K562 (cell line): ENCODE measurements at regions not wholly inside any gene's neighbourhood (a gene's known extent, or its start where the extent isn't known, plus 50 kb on each side); places are given as distances from the start of the nearest gene placed in this dataset.
"Not testable (repeated sequence)": the region's sequence is repeated elsewhere in the genome, so short reads cannot be mapped to it uniquely, and the experiment has no call there.

Source experiments
- EP300 ChIP-seq: IDR thresholded peaks from 2 replicates; pipeline ENCODE4 v1.6.1; 2012; ENCODE audit warnings: low read length, improper control_type of control experiment
- NR1H2 ChIP-seq: sonication (generic); formaldehyde crosslinking; IDR thresholded peaks from 2 replicates; pipeline ENCODE4 v1.4.0; 2020; ENCODE audit warnings: mild to moderate bottlenecking, missing genetic modification reagents
- POLR2A ChIP-seq: fragments of 450-650 bp; conservative IDR thresholded peaks from 2 replicates; pipeline ENCODE4 v1.6.1; 2016
- TEAD1 ChIP-seq, 2 experiments: fragments of 450-650 bp in 1 of 2; sonication (generic) in 1 of 2; formaldehyde crosslinking; IDR thresholded peaks; 2 replicates each; pipeline versions ENCODE4 v1.4.0 to v1.8.0; 2020 to 2022; ENCODE audit warnings: mild to moderate bottlenecking in 2 of 2, missing genetic modification reagents in 1 of 2
- YY1 ChIP-seq, 3 experiments: IDR thresholded peaks; 2 replicates each; pipeline ENCODE4 v1.6.1; 2011; ENCODE audit warnings: low read length in 2 of 3, mild to moderate bottlenecking in 2 of 3, moderate library complexity in 2 of 3, borderline replicate concordance in 1 of 3, control low read depth in 1 of 3, low read depth in 1 of 3; ENCODE audit not compliant: insufficient read depth in 3 of 3, insufficient replicate concordance in 2 of 3, control insufficient read depth in 1 of 3, insufficient read length in 1 of 3; ENCODE audit errors: extremely low read depth in 1 of 3
- ZC3H4 ChIP-seq: sonication (generic); formaldehyde crosslinking; IDR thresholded peaks from 2 replicates; pipeline ENCODE4 v1.9.0; 2021; ENCODE audit warnings: missing genetic modification reagents, borderline replicate concordance
- ZNF583 ChIP-seq: fragments of 250-450 bp; sonication (Bioruptor Pico); IDR thresholded peaks from 2 replicates; pipeline ENCODE4 v1.4.0; 2020
- ZNF707 ChIP-seq: fragments of 250-450 bp; sonication (Bioruptor Pico); conservative IDR thresholded peaks from 2 replicates; pipeline ENCODE4 v1.8.0; 2022; ENCODE audit warnings: inconsistent platforms, mild to moderate bottlenecking, moderate library complexity
- TF ChIP-seq, protein P1 (sequence below), 3 experiments: IDR thresholded peaks in 2 of 3; conservative IDR thresholded peaks in 1 of 3; 2 replicates each; pipeline ENCODE4 v1.5.1; 2011 to 2012; ENCODE audit warnings: low read length in 3 of 3, mild to moderate bottlenecking in 3 of 3, control low read depth in 2 of 3, improper control_type of control experiment in 1 of 3, inconsistent platforms in 1 of 3, low read depth in 1 of 3, mixed read lengths in 1 of 3, moderate library complexity in 1 of 3; ENCODE audit not compliant: insufficient read depth in 2 of 3

DNA sequence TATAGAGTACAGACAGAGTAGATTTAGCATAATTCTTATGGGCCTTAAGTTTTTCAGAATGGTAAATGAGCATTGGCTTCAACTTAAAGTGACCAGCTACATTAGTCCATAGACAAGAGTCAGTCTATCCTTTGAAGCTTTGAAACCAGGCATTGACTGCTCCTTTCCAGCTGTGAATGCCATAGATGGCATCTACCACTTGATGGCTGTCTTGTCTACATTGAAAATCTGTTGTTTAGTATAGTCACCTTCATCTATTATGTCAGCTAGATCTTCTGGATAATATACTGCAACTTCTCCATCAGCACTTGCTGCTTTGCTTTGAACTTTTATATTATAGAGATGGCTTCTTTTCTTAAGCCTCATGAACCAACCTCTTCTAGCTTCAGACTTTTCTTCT, 146.1 kb upstream of the FOLH1 start:
- TF ChIP-seq, protein P1, sequence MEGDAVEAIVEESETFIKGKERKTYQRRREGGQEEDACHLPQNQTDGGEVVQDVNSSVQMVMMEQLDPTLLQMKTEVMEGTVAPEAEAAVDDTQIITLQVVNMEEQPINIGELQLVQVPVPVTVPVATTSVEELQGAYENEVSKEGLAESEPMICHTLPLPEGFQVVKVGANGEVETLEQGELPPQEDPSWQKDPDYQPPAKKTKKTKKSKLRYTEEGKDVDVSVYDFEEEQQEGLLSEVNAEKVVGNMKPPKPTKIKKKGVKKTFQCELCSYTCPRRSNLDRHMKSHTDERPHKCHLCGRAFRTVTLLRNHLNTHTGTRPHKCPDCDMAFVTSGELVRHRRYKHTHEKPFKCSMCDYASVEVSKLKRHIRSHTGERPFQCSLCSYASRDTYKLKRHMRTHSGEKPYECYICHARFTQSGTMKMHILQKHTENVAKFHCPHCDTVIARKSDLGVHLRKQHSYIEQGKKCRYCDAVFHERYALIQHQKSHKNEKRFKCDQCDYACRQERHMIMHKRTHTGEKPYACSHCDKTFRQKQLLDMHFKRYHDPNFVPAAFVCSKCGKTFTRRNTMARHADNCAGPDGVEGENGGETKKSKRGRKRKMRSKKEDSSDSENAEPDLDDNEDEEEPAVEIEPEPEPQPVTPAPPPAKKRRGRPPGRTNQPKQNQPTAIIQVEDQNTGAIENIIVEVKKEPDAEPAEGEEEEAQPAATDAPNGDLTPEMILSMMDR (IDR thresholded peaks at IDR 0.05 in 2 of 3, conservative IDR thresholded peaks at IDR 0.05 in 1 of 3; ENCODE audit: insufficient read depth in 2 of 3, low read depth in 1 of 3, low read length in 3 of 3), result not testable (repeated sequence)
- not testable (repeated sequence) for TF ChIP-seq YY1 (IDR thresholded peaks at IDR 0.05; ENCODE audit: borderline replicate concordance in 1 of 3, control insufficient read depth in 1 of 3, extremely low read depth in 1 of 3, insufficient read depth in 3 of 3, insufficient read length in 1 of 3, insufficient replicate concordance in 2 of 3, low read depth in 1 of 3, low read length in 2 of 3); EP300; ZC3H4 (CRISPR knock-in tag); ZNF583; TEAD1 (CRISPR knock-in tag; IDR thresholded peaks at IDR 0.05); POLR2A; ZNF707 (CRISPR knock-in tag); NR1H2 (CRISPR knock-in tag)
